K562 (cell line): ENCODE measurements at regions not wholly inside any gene's neighbourhood (a gene's known extent, or its start where the extent isn't known, plus 50 kb on each side); places are given as distances from the start of the nearest gene placed in this dataset.

Experiments used
- ATAC-seq: fragments of 200-7000 bp; cut with Tn5 transposase; 3 replicates; pipeline ENCODE4 v1.9.1; 2020; ENCODE audit warnings: moderate library complexity
- BruUV-seq: library from RNA; stranded (reverse); fragments of 400-500 nt; replicated peaks from 2 replicates; lab custom pipeline; 2021; lab: Mats Ljungman, UMichigan
- CTCF ChIA-PET: fragments of 300-600 bp; formaldehyde crosslinking; extraction: SDS; loops from one replicate; lab custom pipeline; 2021; ENCODE audit warnings: low intra/inter-chr PET ratio; lab: Yijun Ruan, JAX
- POLR2A ChIA-PET: fragments of 300-600, 350-650 bp; sonication (Branson Sonifier 250); formaldehyde crosslinking; extraction: SDS; loops from one replicate; lab custom pipeline; 2021; ENCODE audit warnings: antibody characterized with exemption, inconsistent platforms; lab: Yijun Ruan, JAX
- DNase-seq, 4 experiments: peaks; one replicate each; pipeline versions ENCODE4 v3.0.0 to v3.0.0-alpha.2; 2011 to 2018; ENCODE audit warnings: low spot score in 3 of 4, mixed read lengths in 3 of 4; ENCODE audit errors: extremely low read depth in 1 of 4
- FAIRE-seq: peaks from 2 replicates; lab custom pipeline; 2011; peaks lifted over from hg19 to GRCh38; lab: Jason Lieb, UNC
- H2AFZ ChIP-seq: 2 replicates; pipeline ENCODE4 v1.6.0; 2011; ENCODE audit warnings: low read depth, low read length, control low read depth, inconsistent platforms
- H3K27ac ChIP-seq: fragments of 200-600 bp; 3 replicates; pipeline ENCODE4 v1.8.0; 2011; ENCODE audit warnings: low read depth, mild to moderate bottlenecking, control low read depth, inconsistent platforms, low read length, moderate library complexity, mixed read lengths; ENCODE audit errors: extremely low read depth
- H3K27me3 ChIP-seq, 2 experiments: fragments of 300-600 bp in 1 of 2; 2 replicates in 1 of 2; 3 replicates in 1 of 2; pipeline versions ENCODE4 v1.6.0 to v1.8.0; 2011; ENCODE audit warnings: inconsistent platforms in 2 of 2, low read length in 2 of 2, mild to moderate bottlenecking in 1 of 2, mixed read lengths in 1 of 2, moderate library complexity in 1 of 2; ENCODE audit not compliant: control insufficient read depth in 2 of 2, insufficient read depth in 2 of 2
- H3K36me3 ChIP-seq: fragments of 300-600 bp; 3 replicates; pipeline ENCODE4 v1.8.0; 2011; ENCODE audit warnings: mild to moderate bottlenecking, low read length, inconsistent platforms; ENCODE audit not compliant: control insufficient read depth, insufficient read depth
- H3K4me1 ChIP-seq, 2 experiments: fragments of 200-600 bp in 1 of 2; replicated peaks in 1 of 2; 2 replicates in 1 of 2; 3 replicates in 1 of 2; pipeline versions ENCODE4 v1.5.1 to v1.8.0; 2011; ENCODE audit warnings: inconsistent platforms in 2 of 2, low read length in 2 of 2, mild to moderate bottlenecking in 1 of 2, mixed read lengths in 1 of 2, moderate library complexity in 1 of 2; ENCODE audit not compliant: control insufficient read depth in 2 of 2, insufficient read depth in 2 of 2
- H3K4me2 ChIP-seq: 2 replicates; pipeline ENCODE4 v1.6.1; 2011; ENCODE audit warnings: low read length, control low read depth, inconsistent platforms, mixed read lengths; ENCODE audit not compliant: insufficient read depth
- H3K4me3 ChIP-seq: fragments of 200-600 bp; sonication (generic), shearing (Covaris generic); 2 replicates; pipeline ENCODE4 v1.5.1; 2016; ENCODE audit warnings: control low read depth, inconsistent platforms
- H3K79me2 ChIP-seq: fragments of 200-600 bp; 3 replicates; pipeline ENCODE4 v1.8.0; 2011; ENCODE audit warnings: low read length, inconsistent platforms; ENCODE audit not compliant: control insufficient read depth, insufficient read depth
- H3K9ac ChIP-seq, 2 experiments: 2 replicates each; pipeline versions ENCODE4 v1.6.0 to v1.6.1; 2011; ENCODE audit warnings: low read depth in 2 of 2, low read length in 2 of 2, control low read depth in 1 of 2, inconsistent platforms in 1 of 2, mild to moderate bottlenecking in 1 of 2, mixed read lengths in 1 of 2; ENCODE audit not compliant: insufficient read depth in 1 of 2
- H3K9me1 ChIP-seq: one replicate; pipeline ENCODE4 v1.6.0; 2011; ENCODE audit warnings: inconsistent platforms, mild to moderate bottlenecking, low read length, moderate library complexity; ENCODE audit not compliant: control insufficient read depth, insufficient read depth
- H3K9me3 ChIP-seq: replicated peaks from 2 replicates; pipeline ENCODE4 v1.5.1; 2011; ENCODE audit warnings: low read depth, low read length, inconsistent platforms; ENCODE audit not compliant: control insufficient read depth, insufficient read depth
- H4K20me1 ChIP-seq: replicated peaks from 2 replicates; pipeline ENCODE4 v1.6.1; 2011; ENCODE audit warnings: low read length, inconsistent platforms, mixed read lengths; ENCODE audit not compliant: control insufficient read depth, insufficient read depth
- ARID1B ChIP-seq: fragments of 450-650 bp; IDR thresholded peaks from 2 replicates; pipeline ENCODE4 v1.6.1; 2016; ENCODE audit warnings: antibody characterized with exemption, mild to moderate bottlenecking, inconsistent platforms
- CREBBP ChIP-seq: IDR thresholded peaks from one replicate; pipeline ENCODE4 v1.6.1; 2012; ENCODE audit warnings: low read depth, mild to moderate bottlenecking, control low read depth, inconsistent platforms, low read length
- ILF3 ChIP-seq: fragments of 450-650 bp; IDR thresholded peaks from 2 replicates; pipeline ENCODE4 v1.6.1; 2018; ENCODE audit warnings: antibody characterized with exemption, mild to moderate bottlenecking, moderate library complexity, borderline replicate concordance
- IRF2 ChIP-seq: sonication (generic); formaldehyde crosslinking; IDR thresholded peaks from 2 replicates; pipeline ENCODE4 v1.8.1; 2022; ENCODE audit warnings: mild to moderate bottlenecking, missing genetic modification reagents
- MEIS2 ChIP-seq: fragments of 450-650 bp; IDR thresholded peaks from 2 replicates; pipeline ENCODE4 v1.6.1; 2014; ENCODE audit warnings: mild to moderate bottlenecking; ENCODE audit not compliant: partially characterized antibody
- SLC30A9 ChIP-seq: fragments of 250-450 bp; sonication (Bioruptor Pico); IDR thresholded peaks from 2 replicates; pipeline ENCODE4 v1.8.0; 2022; ENCODE audit warnings: mild to moderate bottlenecking, moderate library complexity
- SMARCC2 ChIP-seq: fragments of 450-650 bp; IDR thresholded peaks from 2 replicates; pipeline ENCODE4 v1.6.1; 2017; ENCODE audit warnings: antibody characterized with exemption, moderate library complexity, mild to moderate bottlenecking, low read depth
- TAF7 ChIP-seq: fragments of 450-650 bp; IDR thresholded peaks from 2 replicates; pipeline ENCODE4 v1.6.1; 2016; ENCODE audit warnings: missing genetic modification characterization, missing compliant biosample characterization
- ZNF431 ChIP-seq: sonication (generic); formaldehyde crosslinking; IDR thresholded peaks from 2 replicates; pipeline ENCODE4 v1.8.0; 2022; ENCODE audit warnings: mild to moderate bottlenecking, missing genetic modification reagents
- ZNF436 ChIP-seq: fragments of 250-450, 450-650 bp; sonication (Bioruptor Pico); formaldehyde crosslinking; IDR thresholded peaks from 2 replicates; pipeline ENCODE4 v1.7.0; 2020; ENCODE audit warnings: mild to moderate bottlenecking
- WGBS: fragments of 100-300 bp; shearing (Covaris generic); methylation state at CpG from one replicate; pipeline ENCODE4 v1.1.6; 2016; ENCODE audit warnings: low coverage, mixed read lengths; ENCODE audit not compliant: insufficient coverage; ENCODE audit errors: missing lambda C conversion rate; 5-methylcytosine and 5-hydroxymethylcytosine counted together
- in situ Hi-C: fragments of 300-500 bp; cut with MboI; formaldehyde crosslinking; loops from 4 replicates; pipeline ENCODE4 v1.15.0; 2018; ENCODE audit warnings: inconsistent platforms, mixed read lengths
- intact Hi-C: fragments of 100-400 bp; cut with micrococcal nuclease; formaldehyde crosslinking; loops from 2 replicates; pipeline ENCODE4 v1.14.2; 2022
- TF ChIP-seq, protein P1 (sequence below), 2 experiments: fragments of 250-450 bp in 1 of 2; fragments of 450-650 bp in 1 of 2; sonication (Bioruptor Pico) in 1 of 2; IDR thresholded peaks; 2 replicates each; pipeline versions ENCODE4 v1.6.1 to v1.8.0; 2016 to 2021; ENCODE audit warnings: mild to moderate bottlenecking in 2 of 2, moderate library complexity in 2 of 2, missing compliant biosample characterization in 1 of 2, missing genetic modification characterization in 1 of 2
- TF ChIP-seq, protein P2 (sequence below): fragments of 450-650 bp; IDR thresholded peaks from 2 replicates; pipeline ENCODE4 v1.6.1; 2016; ENCODE audit warnings: mild to moderate bottlenecking
- TF ChIP-seq, protein P3 (sequence below): fragments of 200-800 bp; sonication (Bioruptor generic); IDR thresholded peaks from 2 replicates; pipeline ENCODE4 v1.6.1; 2017; ENCODE audit warnings: missing genetic modification characterization, missing compliant biosample characterization
- TF ChIP-seq, protein P4 (sequence below), 2 experiments: fragments of 150-350 bp in 1 of 2; IDR thresholded peaks; 2 replicates each; pipeline ENCODE4 v1.6.1; 2012 to 2016; ENCODE audit warnings: low read depth in 2 of 2, low read length in 2 of 2, mild to moderate bottlenecking in 1 of 2, moderate library complexity in 1 of 2

DNA sequence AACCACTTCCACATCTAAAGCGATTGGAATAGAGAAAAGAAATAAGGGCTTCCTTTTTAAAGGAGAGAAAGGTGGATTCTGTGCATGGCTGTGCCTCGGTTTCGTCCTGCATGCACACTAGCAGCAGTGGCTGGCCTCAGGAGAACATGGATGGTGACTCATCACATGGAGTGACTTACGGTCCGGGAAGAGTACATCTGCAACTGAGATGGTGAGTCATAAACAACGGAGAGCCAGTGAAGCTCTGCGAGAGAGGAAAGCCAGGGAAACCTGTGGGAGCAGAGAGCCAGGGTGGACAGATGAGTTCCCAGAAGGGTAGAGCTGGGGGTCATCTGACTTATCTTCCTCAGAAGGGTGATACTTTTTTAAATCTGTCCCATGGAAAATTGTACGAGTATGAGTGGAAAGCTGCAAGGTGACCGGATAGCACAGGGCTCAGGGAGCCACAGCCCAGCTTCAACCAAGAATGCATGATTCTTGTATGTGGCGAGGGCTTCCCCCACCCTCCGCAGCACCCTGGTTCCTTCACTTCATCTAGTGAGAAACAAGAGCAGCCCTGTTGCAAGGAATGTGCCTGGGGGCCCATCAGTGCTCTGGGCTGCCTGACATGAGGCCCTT lies 259.1 kb downstream of the KLF6 start:
- peaks cover 0 to 8% of the 10 kb centered on the region in 2 experiments; a peak in 2 of 5 replicates for H3K4me1 ChIP-seq
- no peaks in the 10 kb centered on the region for H4K20me1 ChIP-seq
- ATAC-seq (peak; percentile 61; the same call in 2 of the 3 replicates), DNase-seq (peak; percentile 39 to 55 (median 43)), FAIRE-seq (peak; percentile 65)
- H3K9me3 ChIP-seq = no peaks in the 10 kb centered on the region
- no peak overlapping the region for H3K9ac ChIP-seq
- in situ Hi-C loops (no loop called here), intact Hi-C loops (no loop called here)
- no TSS peak for BruUV-seq
- 3% methylated on average over 11 of the region's 11 CpGs for WGBS
- no peaks in the 10 kb centered on the region for H3K79me2 ChIP-seq
- peak overlapping the region; percentile 12 for H3K4me2 ChIP-seq
- CTCF ChIA-PET = no interaction called here
- H3K9me1 ChIP-seq = no peaks in the 10 kb centered on the region
- no peak overlapping the region for H2AFZ ChIP-seq
- H3K4me3 ChIP-seq = no peak overlapping the region
- POLR2A ChIA-PET = no interaction called here
- peaks cover 0 to 14% of the 10 kb centered on the region in 2 experiments; a peak in 2 of 5 replicates for H3K27me3 ChIP-seq
- H3K36me3 ChIP-seq = no peaks in the 10 kb centered on the region
- H3K27ac ChIP-seq = no peak overlapping the region
- TF ChIP-seq, protein P1, sequence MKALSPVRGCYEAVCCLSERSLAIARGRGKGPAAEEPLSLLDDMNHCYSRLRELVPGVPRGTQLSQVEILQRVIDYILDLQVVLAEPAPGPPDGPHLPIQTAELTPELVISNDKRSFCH (CRISPR knock-in tag; IDR thresholded peaks at IDR 0.05) = no peak
- TF ChIP-seq, protein P1 (tag; IDR thresholded peaks at IDR 0.05) = no peak
- TF ChIP-seq ARID1B (peak; percentile 59), ZNF436 (no peak), IRF2 (CRISPR knock-in tag) (no peak), CREBBP (no peak), TAF7 (tag) (no peak), SLC30A9 (CRISPR knock-in tag) (no peak), MEIS2 (peak; percentile 26), ZNF431 (no peak), SMARCC2 (0 out of 2 replicates have a peak, but pooled peaks have one; percentile 31), ILF3 (no peak)
- TF ChIP-seq, protein P2, sequence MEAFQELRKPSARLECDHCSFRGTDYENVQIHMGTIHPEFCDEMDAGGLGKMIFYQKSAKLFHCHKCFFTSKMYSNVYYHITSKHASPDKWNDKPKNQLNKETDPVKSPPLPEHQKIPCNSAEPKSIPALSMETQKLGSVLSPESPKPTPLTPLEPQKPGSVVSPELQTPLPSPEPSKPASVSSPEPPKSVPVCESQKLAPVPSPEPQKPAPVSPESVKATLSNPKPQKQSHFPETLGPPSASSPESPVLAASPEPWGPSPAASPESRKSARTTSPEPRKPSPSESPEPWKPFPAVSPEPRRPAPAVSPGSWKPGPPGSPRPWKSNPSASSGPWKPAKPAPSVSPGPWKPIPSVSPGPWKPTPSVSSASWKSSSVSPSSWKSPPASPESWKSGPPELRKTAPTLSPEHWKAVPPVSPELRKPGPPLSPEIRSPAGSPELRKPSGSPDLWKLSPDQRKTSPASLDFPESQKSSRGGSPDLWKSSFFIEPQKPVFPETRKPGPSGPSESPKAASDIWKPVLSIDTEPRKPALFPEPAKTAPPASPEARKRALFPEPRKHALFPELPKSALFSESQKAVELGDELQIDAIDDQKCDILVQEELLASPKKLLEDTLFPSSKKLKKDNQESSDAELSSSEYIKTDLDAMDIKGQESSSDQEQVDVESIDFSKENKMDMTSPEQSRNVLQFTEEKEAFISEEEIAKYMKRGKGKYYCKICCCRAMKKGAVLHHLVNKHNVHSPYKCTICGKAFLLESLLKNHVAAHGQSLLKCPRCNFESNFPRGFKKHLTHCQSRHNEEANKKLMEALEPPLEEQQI = no peak
- TF ChIP-seq, protein P3, sequence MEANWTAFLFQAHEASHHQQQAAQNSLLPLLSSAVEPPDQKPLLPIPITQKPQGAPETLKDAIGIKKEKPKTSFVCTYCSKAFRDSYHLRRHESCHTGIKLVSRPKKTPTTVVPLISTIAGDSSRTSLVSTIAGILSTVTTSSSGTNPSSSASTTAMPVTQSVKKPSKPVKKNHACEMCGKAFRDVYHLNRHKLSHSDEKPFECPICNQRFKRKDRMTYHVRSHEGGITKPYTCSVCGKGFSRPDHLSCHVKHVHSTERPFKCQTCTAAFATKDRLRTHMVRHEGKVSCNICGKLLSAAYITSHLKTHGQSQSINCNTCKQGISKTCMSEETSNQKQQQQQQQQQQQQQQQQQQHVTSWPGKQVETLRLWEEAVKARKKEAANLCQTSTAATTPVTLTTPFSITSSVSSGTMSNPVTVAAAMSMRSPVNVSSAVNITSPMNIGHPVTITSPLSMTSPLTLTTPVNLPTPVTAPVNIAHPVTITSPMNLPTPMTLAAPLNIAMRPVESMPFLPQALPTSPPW (CRISPR knock-in tag) = no peak
- TF ChIP-seq, protein P4, sequence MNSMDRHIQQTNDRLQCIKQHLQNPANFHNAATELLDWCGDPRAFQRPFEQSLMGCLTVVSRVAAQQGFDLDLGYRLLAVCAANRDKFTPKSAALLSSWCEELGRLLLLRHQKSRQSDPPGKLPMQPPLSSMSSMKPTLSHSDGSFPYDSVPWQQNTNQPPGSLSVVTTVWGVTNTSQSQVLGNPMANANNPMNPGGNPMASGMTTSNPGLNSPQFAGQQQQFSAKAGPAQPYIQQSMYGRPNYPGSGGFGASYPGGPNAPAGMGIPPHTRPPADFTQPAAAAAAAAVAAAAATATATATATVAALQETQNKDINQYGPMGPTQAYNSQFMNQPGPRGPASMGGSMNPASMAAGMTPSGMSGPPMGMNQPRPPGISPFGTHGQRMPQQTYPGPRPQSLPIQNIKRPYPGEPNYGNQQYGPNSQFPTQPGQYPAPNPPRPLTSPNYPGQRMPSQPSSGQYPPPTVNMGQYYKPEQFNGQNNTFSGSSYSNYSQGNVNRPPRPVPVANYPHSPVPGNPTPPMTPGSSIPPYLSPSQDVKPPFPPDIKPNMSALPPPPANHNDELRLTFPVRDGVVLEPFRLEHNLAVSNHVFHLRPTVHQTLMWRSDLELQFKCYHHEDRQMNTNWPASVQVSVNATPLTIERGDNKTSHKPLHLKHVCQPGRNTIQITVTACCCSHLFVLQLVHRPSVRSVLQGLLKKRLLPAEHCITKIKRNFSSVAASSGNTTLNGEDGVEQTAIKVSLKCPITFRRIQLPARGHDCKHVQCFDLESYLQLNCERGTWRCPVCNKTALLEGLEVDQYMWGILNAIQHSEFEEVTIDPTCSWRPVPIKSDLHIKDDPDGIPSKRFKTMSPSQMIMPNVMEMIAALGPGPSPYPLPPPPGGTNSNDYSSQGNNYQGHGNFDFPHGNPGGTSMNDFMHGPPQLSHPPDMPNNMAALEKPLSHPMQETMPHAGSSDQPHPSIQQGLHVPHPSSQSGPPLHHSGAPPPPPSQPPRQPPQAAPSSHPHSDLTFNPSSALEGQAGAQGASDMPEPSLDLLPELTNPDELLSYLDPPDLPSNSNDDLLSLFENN (IDR thresholded peaks at IDR 0.05; ENCODE audit: low read depth in 2 of 2, low read length in 2 of 2) = no peak
